ENCODE measurements at regions not wholly inside any gene's neighbourhood (a gene's known extent, or its start where the extent isn't known, plus 50 kb on each side); places are given as distances from the start of the nearest gene placed in this dataset.
"Not testable (repeated sequence)": the region's sequence is repeated elsewhere in the genome, so short reads cannot be mapped to it uniquely, and the experiment has no call there.

GRCh38 chr4:1554876-1555265 lies 129.2 kb downstream of the FAM53A start:
- peaks cover 28% of the 10 kb centered on the region for H3K27me3 ChIP-seq (ENCODE audit: insufficient read depth, insufficient read length)

GRCh38 chr4:1554246-1554875 lies 129.8 kb downstream of the FAM53A start:
- no peak for TF ChIP-seq ZNF274 (IDR thresholded peaks at IDR 0.05; ENCODE audit: low read depth, low read length)
- TF ChIP-seq YY1 (IDR thresholded peaks at IDR 0.05; ENCODE audit: insufficient read depth, insufficient read length): no peak
- no peak for TF ChIP-seq SUZ12 (IDR thresholded peaks at IDR 0.05; ENCODE audit: extremely low read depth, insufficient read depth, insufficient read length)
- no peaks in the 10 kb centered on the region for H3K36me3 ChIP-seq (ENCODE audit: insufficient read depth, insufficient read length, low read length)
- H3K27me3 ChIP-seq (ENCODE audit: insufficient read depth, insufficient read length): peaks cover 33% of the 10 kb centered on the region
- no peaks in the 10 kb centered on the region for H3K9me3 ChIP-seq (ENCODE audit: insufficient read depth, low read length)
- H3K4me3 ChIP-seq (ENCODE audit: insufficient read length, low read depth): no peak overlapping the region
- peaks cover 16% of the 10 kb centered on the region for H3K4me1 ChIP-seq (ENCODE audit: insufficient read depth, insufficient read length)
- H3K9ac ChIP-seq (ENCODE audit: insufficient read length, low read depth): no peak overlapping the region
- no peak for DNase-seq (ENCODE audit: low read depth, low spot score)

More at GRCh38 chr4:1554876-1555265, 129.2 kb downstream of the FAM53A start:
- DNase-seq (ENCODE audit: low read depth, low spot score): no peak
- TF ChIP-seq SUZ12 (IDR thresholded peaks at IDR 0.05; ENCODE audit: extremely low read depth, insufficient read depth, insufficient read length): no peak
- no peak for TF ChIP-seq ZNF274 (IDR thresholded peaks at IDR 0.05; ENCODE audit: low read depth, low read length)
- no peak for TF ChIP-seq YY1 (IDR thresholded peaks at IDR 0.05; ENCODE audit: insufficient read depth, insufficient read length)
- H3K36me3 ChIP-seq (ENCODE audit: insufficient read depth, insufficient read length, low read length): no peaks in the 10 kb centered on the region
- H3K4me1 ChIP-seq (ENCODE audit: insufficient read depth, insufficient read length): peaks cover 16% of the 10 kb centered on the region
- H3K9ac ChIP-seq (ENCODE audit: insufficient read length, low read depth): no peak overlapping the region
- H3K4me3 ChIP-seq (ENCODE audit: insufficient read length, low read depth): no peak overlapping the region
- no peaks in the 10 kb centered on the region for H3K9me3 ChIP-seq (ENCODE audit: insufficient read depth, low read length)

- Histone ChIP-seq H3K27me3 (ENCODE audit: insufficient read depth, insufficient read length) (peaks cover 41% of the 10 kb centered on the region), H3K36me3 (ENCODE audit: insufficient read depth, insufficient read length, low read length) (no peaks in the 10 kb centered on the region), H3K9me3 (ENCODE audit: insufficient read depth, low read length) (no peaks in the 10 kb centered on the region), H3K4me1 (ENCODE audit: insufficient read depth, insufficient read length) (peaks cover 15% of the 10 kb centered on the region), H3K9ac (ENCODE audit: insufficient read length, low read depth) (no peak overlapping the region), H3K4me3 (ENCODE audit: insufficient read length, low read depth) (no peak overlapping the region)
- no peak for DNase-seq (ENCODE audit: low read depth, low spot score)
- TF ChIP-seq YY1 (IDR thresholded peaks at IDR 0.05; ENCODE audit: insufficient read depth, insufficient read length) (no peak), SUZ12 (IDR thresholded peaks at IDR 0.05; ENCODE audit: extremely low read depth, insufficient read depth, insufficient read length) (no peak), ZNF274 (IDR thresholded peaks at IDR 0.05; ENCODE audit: low read depth, low read length) (no peak)
Measured at GRCh38 chr4:1553365-1553764, 130.7 kb downstream of the FAM53A start.

- H3K27me3 ChIP-seq (ENCODE audit: insufficient read depth, insufficient read length): peaks cover 50% of the 10 kb centered on the region
- no peaks in the 10 kb centered on the region for H3K36me3 ChIP-seq (ENCODE audit: insufficient read depth, insufficient read length, low read length)
- H3K9ac ChIP-seq (ENCODE audit: insufficient read length, low read depth): no peak overlapping the region
- TF ChIP-seq SUZ12 (IDR thresholded peaks at IDR 0.05; ENCODE audit: extremely low read depth, insufficient read depth, insufficient read length): no peak
- no peak for TF ChIP-seq ZNF274 (IDR thresholded peaks at IDR 0.05; ENCODE audit: low read depth, low read length)
- TF ChIP-seq YY1 (IDR thresholded peaks at IDR 0.05; ENCODE audit: insufficient read depth, insufficient read length): no peak
- no peaks in the 10 kb centered on the region for H3K9me3 ChIP-seq (ENCODE audit: insufficient read depth, low read length)
- H3K4me1 ChIP-seq (ENCODE audit: insufficient read depth, insufficient read length): peaks cover 12% of the 10 kb centered on the region
- DNase-seq (ENCODE audit: low read depth, low spot score): no peak
- no peak overlapping the region for H3K4me3 ChIP-seq (ENCODE audit: insufficient read length, low read depth)
Measured at GRCh38 chr4:1552451-1552850, 131.7 kb downstream of the FAM53A start.

GRCh38 chr4:1551211-1551610 lies 132.9 kb downstream of the FAM53A start:
- peaks cover 45% of the 10 kb centered on the region for H3K27me3 ChIP-seq (ENCODE audit: insufficient read depth, insufficient read length)
- H3K4me1 ChIP-seq (ENCODE audit: insufficient read depth, insufficient read length): peaks cover 12% of the 10 kb centered on the region
- H3K36me3 ChIP-seq (ENCODE audit: insufficient read depth, insufficient read length, low read length): no peaks in the 10 kb centered on the region
- no peak for DNase-seq (ENCODE audit: low read depth, low spot score)
- no peak overlapping the region for H3K4me3 ChIP-seq (ENCODE audit: insufficient read length, low read depth)
- TF ChIP-seq ZNF274 (IDR thresholded peaks at IDR 0.05; ENCODE audit: low read depth, low read length) (no peak), YY1 (IDR thresholded peaks at IDR 0.05; ENCODE audit: insufficient read depth, insufficient read length) (no peak), SUZ12 (IDR thresholded peaks at IDR 0.05; ENCODE audit: extremely low read depth, insufficient read depth, insufficient read length) (no peak)
- H3K9me3 ChIP-seq (ENCODE audit: insufficient read depth, low read length): no peaks in the 10 kb centered on the region
- no peak overlapping the region for H3K9ac ChIP-seq (ENCODE audit: insufficient read length, low read depth)

- peaks cover 12% of the 10 kb centered on the region for H3K4me1 ChIP-seq (ENCODE audit: insufficient read depth, insufficient read length)
- H3K36me3 ChIP-seq (ENCODE audit: insufficient read depth, insufficient read length, low read length): no peaks in the 10 kb centered on the region
- TF ChIP-seq ZNF274 (IDR thresholded peaks at IDR 0.05; ENCODE audit: low read depth, low read length): no peak
- peaks cover 37% of the 10 kb centered on the region for H3K27me3 ChIP-seq (ENCODE audit: insufficient read depth, insufficient read length)
- H3K9ac ChIP-seq (ENCODE audit: insufficient read length, low read depth): no peak overlapping the region
- no peaks in the 10 kb centered on the region for H3K9me3 ChIP-seq (ENCODE audit: insufficient read depth, low read length)
- H3K4me3 ChIP-seq (ENCODE audit: insufficient read length, low read depth): no peak overlapping the region
- DNase-seq (ENCODE audit: low read depth, low spot score): no peak
Measured at GRCh38 chr4:1550122-1551070, 133.7 kb downstream of the FAM53A start.

GRCh38 chr4:1549638-1550035 lies 134.5 kb downstream of the FAM53A start:
- no peaks in the 10 kb centered on the region for H3K9me3 ChIP-seq (ENCODE audit: insufficient read depth, low read length)
- no peak overlapping the region for H3K4me3 ChIP-seq (ENCODE audit: insufficient read length, low read depth)
- no peak overlapping the region for H3K9ac ChIP-seq (ENCODE audit: insufficient read length, low read depth)
- DNase-seq (ENCODE audit: low read depth, low spot score): no peak
- peaks cover 29% of the 10 kb centered on the region for H3K27me3 ChIP-seq (ENCODE audit: insufficient read depth, insufficient read length)
- no peaks in the 10 kb centered on the region for H3K36me3 ChIP-seq (ENCODE audit: insufficient read depth, insufficient read length, low read length)
- H3K4me1 ChIP-seq (ENCODE audit: insufficient read depth, insufficient read length): peaks cover 10% of the 10 kb centered on the region
- TF ChIP-seq SUZ12 (IDR thresholded peaks at IDR 0.05; ENCODE audit: extremely low read depth, insufficient read depth, insufficient read length): no peak
- no peak for TF ChIP-seq YY1 (IDR thresholded peaks at IDR 0.05; ENCODE audit: insufficient read depth, insufficient read length)

- Histone ChIP-seq H3K9ac (ENCODE audit: insufficient read length, low read depth) (peak overlapping the region; percentile 42), H3K4me1 (ENCODE audit: insufficient read depth, insufficient read length) (peaks cover 13% of the 10 kb centered on the region), H3K27me3 (ENCODE audit: insufficient read depth, insufficient read length) (peaks cover 29% of the 10 kb centered on the region)
- DNase-seq (ENCODE audit: low read depth, low spot score); H3K36me3 ChIP-seq (ENCODE audit: insufficient read depth, insufficient read length, low read length); H3K4me3 ChIP-seq (ENCODE audit: insufficient read length, low read depth); H3K9me3 ChIP-seq (ENCODE audit: insufficient read depth, low read length): not testable (repeated sequence)
Measured at GRCh38 chr4:1548827-1549637, 135.1 kb downstream of the FAM53A start.
